SK-N-SH (cell line): ENCODE measurements at regions not wholly inside any gene's neighbourhood (a gene's known extent, or its start where the extent isn't known, plus 50 kb on each side); places are given as distances from the start of the nearest gene placed in this dataset.

Experiments used
- CTCF ChIA-PET: fragments of 300-600, 350-600 bp; formaldehyde crosslinking; extraction: SDS; loops from one replicate; lab custom pipeline; 2021; lab: Yijun Ruan, JAX
- POLR2A ChIA-PET: fragments of 350-600 bp; sonication (Branson Sonifier 250); formaldehyde crosslinking; extraction: SDS; loops from one replicate; lab custom pipeline; 2020; ENCODE audit warnings: antibody characterized with exemption, inconsistent platforms; lab: Yijun Ruan, JAX
- DNase-seq: peaks from one replicate; pipeline ENCODE4 v3.0.0; 2012
- H2AFZ ChIP-seq: fragments of 200-600 bp; sonication (generic); 2 replicates; pipeline ENCODE4 v1.8.1; 2016; ENCODE audit warnings: antibody characterized with exemption, mild to moderate bottlenecking, low read depth
- H3F3A ChIP-seq: fragments of 200-600 bp; sonication (generic); replicated peaks from 2 replicates; pipeline ENCODE3; 2016; ENCODE audit warnings: antibody characterized with exemption, mild to moderate bottlenecking; ENCODE audit not compliant: insufficient read depth
- H3K27ac ChIP-seq, 2 experiments: fragments of 200-500 bp in 1 of 2; fragments of 200-600 bp in 1 of 2; sonication (Bioruptor generic) in 1 of 2; sonication (generic), shearing (Covaris generic) in 1 of 2; 2 replicates each; pipeline versions ENCODE4 v1.5.1 to v1.6.1; 2014 to 2016; ENCODE audit warnings: low read depth in 2 of 2, inconsistent platforms in 1 of 2, low read length in 1 of 2, mild to moderate bottlenecking in 1 of 2, mixed read lengths in 1 of 2
- H3K27me3 ChIP-seq: fragments of 200-600 bp; sonication (generic), shearing (Covaris generic); 2 replicates; pipeline ENCODE4 v1.6.1; 2016; ENCODE audit warnings: mixed run types; ENCODE audit not compliant: insufficient read depth
- H3K36me3 ChIP-seq, 2 experiments: fragments of 200-500 bp in 1 of 2; fragments of 200-600 bp in 1 of 2; sonication (Bioruptor generic) in 1 of 2; sonication (generic) in 1 of 2; replicated peaks in 1 of 2; 2 replicates each; pipeline versions ENCODE3 to v1.5.1; 2014 to 2016; ENCODE audit warnings: low read length in 1 of 2, mild to moderate bottlenecking in 1 of 2; ENCODE audit not compliant: insufficient read depth in 2 of 2, control insufficient read depth in 1 of 2
- H3K4me1 ChIP-seq, 2 experiments: fragments of 200-500 bp in 1 of 2; fragments of 200-600 bp in 1 of 2; sonication (Bioruptor generic) in 1 of 2; sonication (generic), shearing (Covaris generic) in 1 of 2; 2 replicates each; pipeline versions ENCODE4 v1.5.1 to v1.6.1; 2014 to 2016; ENCODE audit warnings: low read depth in 1 of 2, low read length in 1 of 2, mixed run types in 1 of 2; ENCODE audit not compliant: insufficient read depth in 2 of 2, control insufficient read depth in 1 of 2
- H3K4me2 ChIP-seq: fragments of 200-600 bp; sonication (generic), shearing (Covaris generic); 2 replicates; pipeline ENCODE4 v1.6.1; 2017; ENCODE audit warnings: mixed run types
- H3K4me3 ChIP-seq, 2 experiments: fragments of 200-500 bp in 1 of 2; fragments of 200-600 bp in 1 of 2; sonication (Bioruptor generic) in 1 of 2; sonication (generic), shearing (Covaris generic) in 1 of 2; 2 replicates each; pipeline versions ENCODE4 v1.5.1 to v1.8.1; 2014 to 2016; ENCODE audit warnings: low read depth in 2 of 2, inconsistent platforms in 1 of 2, low read length in 1 of 2, mild to moderate bottlenecking in 1 of 2, mixed read lengths in 1 of 2, moderate library complexity in 1 of 2
- H3K79me2 ChIP-seq: fragments of 200-600 bp; sonication (generic); 2 replicates; pipeline ENCODE4 v1.8.1; 2017; ENCODE audit warnings: mild to moderate bottlenecking; ENCODE audit not compliant: insufficient read depth
- H3K9ac ChIP-seq: fragments of 200-600 bp; sonication (generic); 2 replicates; pipeline ENCODE4 v1.6.1; 2017; ENCODE audit warnings: mixed run types
- H3K9me2 ChIP-seq: fragments of 200-600 bp; sonication (generic); 2 replicates; pipeline ENCODE4 v1.6.1; 2017; ENCODE audit warnings: mixed run types
- H3K9me3 ChIP-seq: fragments of 200-600 bp; sonication (generic); 2 replicates; pipeline ENCODE4 v1.6.1; 2017; ENCODE audit warnings: mixed run types, mild to moderate bottlenecking, moderate library complexity
- H4K20me1 ChIP-seq: fragments of 200-600 bp; sonication (generic); 2 replicates; pipeline ENCODE4 v1.6.1; 2017; ENCODE audit warnings: mild to moderate bottlenecking, mixed run types; ENCODE audit not compliant: insufficient read depth
- EZH2phosphoT487 ChIP-seq: fragments of 200-600 bp; sonication (generic); IDR thresholded peaks from 2 replicates; pipeline ENCODE4 v1.6.1; 2017; ENCODE audit warnings: low read depth, mixed run types, mild to moderate bottlenecking, antibody characterized with exemption, moderate library complexity, borderline replicate concordance
- FOSL2 ChIP-seq: IDR thresholded peaks from 2 replicates; pipeline ENCODE4 v1.4.0; 2012; ENCODE audit warnings: low read depth, mild to moderate bottlenecking, moderate library complexity, borderline replicate concordance
- FOXJ3 ChIP-seq: sonication (generic); formaldehyde crosslinking; IDR thresholded peaks from 2 replicates; pipeline ENCODE4 v1.5.1; 2020; ENCODE audit warnings: mild to moderate bottlenecking, missing genetic modification reagents
- IRF3 ChIP-seq: fragments of 150-350 bp; IDR thresholded peaks from 2 replicates; pipeline ENCODE4 v1.6.1; 2016; ENCODE audit warnings: mild to moderate bottlenecking, low read depth, low read length
- JUND ChIP-seq: IDR thresholded peaks from 2 replicates; pipeline ENCODE4 v1.4.0; 2012
- RFX5 ChIP-seq: IDR thresholded peaks from 2 replicates; pipeline ENCODE4 v1.6.1; 2012; ENCODE audit warnings: mild to moderate bottlenecking, improper control_type of control experiment, low read length
- SIN3A ChIP-seq: IDR thresholded peaks from 2 replicates; pipeline ENCODE4 v1.6.1; 2012; ENCODE audit warnings: low read depth, mild to moderate bottlenecking, low read length, moderate library complexity, borderline replicate concordance
- SMC3 ChIP-seq: IDR thresholded peaks from 2 replicates; pipeline ENCODE4 v1.6.1; 2012; ENCODE audit warnings: low read depth, low read length, improper control_type of control experiment
- TCF12 ChIP-seq: IDR thresholded peaks from 2 replicates; pipeline ENCODE4 v1.4.0; 2012
- WGBS: methylation state at CpG from one replicate; pipeline ENCODE4 v1.1.6; 2017; ENCODE audit warnings: low lambda C conversion rate; 5-methylcytosine and 5-hydroxymethylcytosine counted together
- TF ChIP-seq, protein P1 (sequence below): IDR thresholded peaks from 2 replicates; pipeline ENCODE4; 2012

GRCh38 chr5:159735749-159736660 lies 180.3 kb upstream of the ADRA1B start:
- Histone ChIP-seq H4K20me1 (no peaks in the 10 kb centered on the region), H3K27me3 (no peaks in the 10 kb centered on the region), H3K79me2 (no peaks in the 10 kb centered on the region), H3K4me1 (no peaks in the 10 kb centered on the region), H3K9ac (no peak overlapping the region), H3F3A (no peaks in the 10 kb centered on the region), H3K9me2 (no peaks in the 10 kb centered on the region), H3K4me2 (no peak overlapping the region), H2AFZ (no peak overlapping the region), H3K9me3 (no peaks in the 10 kb centered on the region), H3K4me3 (no peak overlapping the region), H3K36me3 (no peaks in the 10 kb centered on the region), H3K27ac (0 out of 4 replicates have a peak overlapping the region, but pooled peaks of 1 of the 2 experiments have one; percentile 16)
- DNase-seq = no peak
- WGBS = 57% methylated on average over 8 of the region's 8 CpGs
- ChIA-PET POLR2A (no interaction called here), CTCF (no interaction called here)
- TF ChIP-seq EZH2phosphoT487 (no peak), IRF3 (no peak), JUND (peak; percentile 23; the same call in 1 of the 2 replicates), SMC3 (no peak), TCF12 (no peak), FOSL2 (peak; percentile 45; the same call in 1 of the 2 replicates)
- TF ChIP-seq, protein P1, sequence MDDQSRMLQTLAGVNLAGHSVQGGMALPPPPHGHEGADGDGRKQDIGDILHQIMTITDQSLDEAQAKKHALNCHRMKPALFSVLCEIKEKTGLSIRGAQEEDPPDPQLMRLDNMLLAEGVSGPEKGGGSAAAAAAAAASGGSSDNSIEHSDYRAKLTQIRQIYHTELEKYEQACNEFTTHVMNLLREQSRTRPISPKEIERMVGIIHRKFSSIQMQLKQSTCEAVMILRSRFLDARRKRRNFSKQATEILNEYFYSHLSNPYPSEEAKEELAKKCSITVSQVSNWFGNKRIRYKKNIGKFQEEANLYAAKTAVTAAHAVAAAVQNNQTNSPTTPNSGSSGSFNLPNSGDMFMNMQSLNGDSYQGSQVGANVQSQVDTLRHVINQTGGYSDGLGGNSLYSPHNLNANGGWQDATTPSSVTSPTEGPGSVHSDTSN = 0 out of 2 replicates have a peak, but pooled peaks have one; percentile 10

GRCh38 chr5:159736844-159737243 lies 179.4 kb upstream of the ADRA1B start:
- no peak overlapping the region for H3K4me2 ChIP-seq
- TF ChIP-seq RFX5 (no peak), FOXJ3 (no peak), SIN3A (no peak)
- TF ChIP-seq, all 33 proteins: peak for 0
- Histone ChIP-seq H3K27ac (no peak overlapping the region), H3K9ac (no peak overlapping the region), H3K4me3 (no peak overlapping the region), H2AFZ (no peak overlapping the region), H3K4me1 (no peaks in the 10 kb centered on the region), H3F3A (no peaks in the 10 kb centered on the region), H3K9me3 (no peaks in the 10 kb centered on the region), H3K79me2 (no peaks in the 10 kb centered on the region), H4K20me1 (no peaks in the 10 kb centered on the region), H3K27me3 (no peaks in the 10 kb centered on the region), H3K36me3 (no peaks in the 10 kb centered on the region), H3K9me2 (no peaks in the 10 kb centered on the region)
- ChIA-PET CTCF (no interaction called here), POLR2A (no interaction called here)
- no peak for DNase-seq
- 49% methylated on average over 2 of the region's 2 CpGs for WGBS
